GM12892 (cell line): ENCODE measurements at regions not wholly inside any gene's neighbourhood (a gene's known extent, or its start where the extent isn't known, plus 50 kb on each side); places are given as distances from the start of the nearest gene placed in this dataset.

Experiments used
- POLR2A ChIP-seq: IDR thresholded peaks from 2 replicates; pipeline ENCODE4 v1.6.1; 2011; ENCODE audit warnings: low read depth, low read length, control low read depth
- TAF1 ChIP-seq: IDR thresholded peaks from 2 replicates; pipeline ENCODE4 v1.6.1; 2011; ENCODE audit warnings: low read depth, mild to moderate bottlenecking, control low read depth, low read length, borderline replicate concordance

- TF ChIP-seq POLR2A = no peak
- TF ChIP-seq TAF1 = no peak
Observed at GRCh38 chr5:65086234-65086890, 317.6 kb downstream of the CWC27 start.
